Right ventricle myocardium inferior (tissue), 1 donor: ENCODE measurements at regions not wholly inside any gene's neighbourhood (a gene's known extent, or its start where the extent isn't known, plus 50 kb on each side); places are given as distances from the start of the nearest gene placed in this dataset.
"Not testable (repeated sequence)": the region's sequence is repeated elsewhere in the genome, so short reads cannot be mapped to it uniquely, and the experiment has no call there.

Experiments used
- ATAC-seq: fragments of 200-7000 bp; cut with Tn5 transposase; one replicate; pipeline ENCODE4 v1.9.1; 2020; ENCODE audit warnings: mild to moderate bottlenecking, moderate library complexity
- DNase-seq: peaks from one replicate; pipeline ENCODE4 v3.0.0; 2021; ENCODE audit errors: missing footprints
- intact Hi-C: fragments of 100-400 bp; cut with DNase I; formaldehyde crosslinking; loops from one replicate; pipeline ENCODE4 v1.11.0; 2022
- donor health status: DM: no; HTN: yes; CAD: no; lungs with severe emphysema.

DNA sequence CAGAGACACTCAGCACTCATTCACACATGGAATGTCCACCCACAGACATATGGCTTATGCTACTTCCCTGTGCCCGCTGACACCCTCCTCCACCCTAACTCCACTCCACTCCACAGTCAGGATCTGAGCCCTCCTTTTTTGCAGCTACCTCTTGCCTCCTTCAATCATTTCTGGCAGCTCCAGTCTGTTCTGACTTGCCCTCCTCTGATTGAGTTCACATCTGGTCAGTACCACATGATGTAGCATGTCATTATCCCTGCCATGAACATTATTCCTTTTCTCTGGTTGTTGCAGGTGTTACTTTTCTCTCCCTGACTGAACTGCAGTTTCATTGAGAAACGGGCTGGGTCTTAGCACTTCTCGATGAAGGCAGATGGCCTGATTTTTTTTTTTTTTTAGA, 130.1 kb upstream of the EGR2 start:
- intact Hi-C loops, result no loop called here
- DNase-seq, result no peak
- ATAC-seq, result no peak

- ATAC-seq (no peak), DNase-seq (no peak)
- intact Hi-C loops, result no loop called here
Measured at GRCh38 chr10:62939698-62940097, 123.5 kb upstream of the EGR2 start.

DNA sequence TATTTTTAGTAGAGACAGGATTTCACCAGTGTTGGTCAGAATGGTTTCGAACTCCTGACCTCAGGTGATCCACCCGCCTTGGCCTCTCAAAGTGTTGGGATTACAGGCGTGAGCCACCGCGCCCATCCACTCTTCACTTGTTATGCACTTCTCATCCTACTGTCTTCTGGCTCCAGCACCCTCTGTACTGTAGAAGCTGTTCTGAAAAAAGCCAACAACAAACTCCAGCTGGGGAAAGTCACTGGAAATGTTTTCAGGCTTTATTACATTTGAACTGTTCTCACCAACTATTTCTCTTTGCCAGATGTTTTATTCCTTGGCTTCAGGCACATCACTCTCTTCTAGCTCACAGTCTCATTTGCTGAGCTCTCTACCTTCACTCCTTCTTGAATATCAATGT, 122.5 kb upstream of the EGR2 start:
- ATAC-seq (peak; percentile 74), DNase-seq (no peak)
- intact Hi-C loops, result no loop called here

- DNase-seq (no peak), ATAC-seq (no peak)
- intact Hi-C loops, result no loop called here
Measured at GRCh38 chr10:62937674-62938073, 121.5 kb upstream of the EGR2 start.

DNA sequence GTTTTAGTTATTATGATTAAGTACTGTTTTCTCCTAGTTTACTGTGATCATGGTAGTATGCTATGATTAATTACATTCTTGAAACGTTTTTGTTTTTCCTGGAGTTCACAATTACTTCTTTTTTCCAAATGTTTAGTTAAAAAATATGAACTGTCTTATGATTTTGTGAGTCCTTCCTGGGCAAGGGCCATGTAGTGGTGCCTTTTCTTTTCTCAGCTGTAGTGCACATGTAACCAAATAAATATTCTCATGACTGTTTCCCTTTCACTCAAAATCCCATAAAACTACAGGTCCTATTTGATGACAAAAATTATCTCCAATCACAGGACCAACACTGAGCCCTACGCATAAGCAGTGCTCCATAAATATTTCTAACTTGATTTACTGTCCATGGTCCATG, 118.9 kb upstream of the EGR2 start:
- DNase-seq (no peak), ATAC-seq (no peak)

GRCh38 chr10:62934258-62934657, 118.1 kb upstream of the EGR2 start:
- ATAC-seq, result no peak
- intact Hi-C loops, result no loop called here
- no peak for DNase-seq

More for the DNA sequence above, 118.9 kb upstream of the EGR2 start:
- intact Hi-C loops, result no loop called here

DNA sequence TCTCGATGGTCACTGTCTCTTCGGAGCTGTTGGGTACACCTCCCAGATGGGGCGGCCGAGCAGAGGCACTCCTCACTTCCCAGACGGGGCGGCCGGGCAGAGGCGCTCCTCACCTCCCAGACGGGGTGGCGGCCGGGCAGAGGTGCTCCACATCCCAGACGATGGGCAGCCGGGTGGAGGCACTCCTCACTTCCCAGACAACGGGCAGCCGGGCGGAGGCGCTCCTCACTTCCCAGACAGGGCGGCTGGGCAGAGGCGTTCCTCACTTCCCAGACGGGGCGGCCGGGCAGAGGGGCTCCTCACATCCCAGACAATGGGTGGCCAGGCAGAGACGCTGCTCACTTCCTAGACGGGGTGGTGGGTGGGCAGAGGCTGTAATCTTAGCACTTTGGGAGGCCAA, 112.6 kb upstream of the EGR2 start:
- DNase-seq, ATAC-seq, intact Hi-C loops: not testable (repeated sequence)

GRCh38 chr10:62926407-62926806, 110.2 kb upstream of the EGR2 start:
- intact Hi-C loops, result no loop called here
- ATAC-seq (no peak), DNase-seq (no peak)

- DNase-seq (no peak), ATAC-seq (no peak)
- intact Hi-C loops, result no loop called here
Measured at GRCh38 chr10:62924344-62924748, 108.2 kb upstream of the EGR2 start.

- ATAC-seq (no peak), DNase-seq (no peak)
- intact Hi-C loops, result no loop called here
Measured at GRCh38 chr10:62919776-62920175, 103.6 kb upstream of the EGR2 start.

DNA sequence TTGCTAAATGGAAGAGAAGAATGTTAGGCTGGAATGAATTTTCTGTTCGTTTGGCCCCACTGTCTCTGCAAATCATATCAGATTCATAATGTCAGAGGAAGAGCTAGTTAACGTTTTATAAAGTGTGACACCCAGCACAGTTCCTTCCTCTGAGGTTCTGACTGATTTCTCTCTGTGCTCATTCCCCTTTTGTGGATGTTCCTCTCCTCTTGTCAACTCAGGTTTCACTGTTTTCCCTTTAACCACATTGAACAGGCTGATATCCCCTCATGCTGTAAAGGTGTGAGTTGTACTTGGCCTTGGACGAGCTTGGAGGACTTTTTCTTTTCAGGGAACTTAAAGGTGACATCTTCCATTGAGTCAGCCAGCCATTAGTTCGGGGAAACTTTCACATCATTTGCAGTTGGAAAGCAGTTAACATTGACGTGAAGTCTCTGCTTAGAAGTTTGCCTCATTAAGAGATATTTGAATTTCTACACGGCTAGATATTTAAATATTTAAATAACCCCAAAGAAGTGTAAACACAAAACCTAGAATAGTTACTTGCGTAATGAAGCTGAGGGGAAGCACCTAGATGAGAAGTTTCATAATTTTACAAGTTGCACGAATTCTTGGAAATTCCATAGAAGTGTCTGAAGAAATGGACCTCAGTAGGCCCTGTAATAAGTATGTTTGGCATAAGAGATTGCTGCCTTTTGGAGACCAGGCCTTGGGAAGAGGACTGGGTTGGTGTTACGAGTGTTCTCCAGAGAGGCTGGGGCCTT, 101.5 kb upstream of the EGR2 start:
- ATAC-seq, result no peak
- no peak for DNase-seq
- intact Hi-C loops, result no loop called here

DNA sequence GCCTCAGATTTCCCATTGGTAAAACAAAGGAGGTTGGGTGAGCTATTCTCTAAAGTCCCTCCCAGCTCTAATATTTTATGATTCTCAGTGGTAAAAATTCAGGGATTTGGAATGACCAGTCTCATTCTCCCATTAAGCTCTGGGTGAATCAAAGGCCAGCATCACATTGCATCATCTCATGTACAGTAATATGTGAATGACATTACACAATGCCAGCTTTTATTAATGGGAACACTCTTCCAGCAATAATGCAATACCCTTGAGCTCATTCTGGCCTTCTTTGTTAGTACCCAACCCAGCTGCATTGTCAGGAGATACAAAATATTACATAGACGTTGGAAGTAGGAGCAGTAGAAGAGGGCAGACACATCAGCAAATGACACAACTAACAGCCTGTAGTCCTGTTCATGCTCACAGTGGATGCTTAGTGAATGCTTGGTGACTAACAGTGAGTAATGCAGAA, 100.0 kb upstream of the EGR2 start:
- intact Hi-C loops, result no loop called here
- ATAC-seq, result peak; percentile 91
- DNase-seq, result no peak

- DNase-seq (no peak), ATAC-seq (peak; percentile 74)
- intact Hi-C loops, result no loop called here
Measured at GRCh38 chr10:62915158-62915557, 99.0 kb upstream of the EGR2 start.

- ATAC-seq (no peak), DNase-seq (no peak)
- intact Hi-C loops, result no loop called here
Measured at GRCh38 chr10:62912086-62912485, 95.9 kb upstream of the EGR2 start.

- intact Hi-C loops, result no loop called here
- DNase-seq, result no peak
- ATAC-seq, result no peak
Measured at GRCh38 chr10:62911210-62911963, 95.2 kb upstream of the EGR2 start.

GRCh38 chr10:62907470-62908212, 91.5 kb upstream of the EGR2 start:
- DNase-seq (no peak), ATAC-seq (no peak)

DNA sequence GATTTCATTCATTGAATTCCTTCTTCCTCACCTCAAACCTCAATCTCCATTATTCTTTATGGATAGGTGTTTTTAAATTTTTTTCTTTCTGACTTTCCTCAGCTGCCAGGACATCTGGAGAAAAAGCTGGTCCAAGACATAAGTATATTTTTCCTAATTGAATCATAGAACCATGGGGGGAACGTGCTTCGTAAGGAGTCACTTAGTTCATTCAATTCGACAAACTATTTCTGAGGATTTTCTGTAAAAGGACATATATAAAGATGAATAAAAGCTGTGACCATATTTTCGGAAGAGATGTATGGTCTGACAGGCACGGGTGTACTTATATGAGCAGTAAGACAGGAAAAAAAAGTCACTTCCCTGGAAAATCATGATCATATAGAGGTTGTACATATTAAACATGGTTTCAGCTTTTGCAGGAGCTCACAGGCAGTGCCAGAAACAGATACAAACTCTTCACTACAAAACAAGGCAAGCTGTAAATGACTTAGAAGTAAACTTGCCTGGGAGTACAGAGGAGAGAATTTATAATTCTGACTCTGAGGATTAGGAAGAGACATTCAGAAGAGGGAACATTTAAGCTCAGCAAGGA, 88.2 kb upstream of the EGR2 start:
- ATAC-seq, result no peak
- DNase-seq, result no peak
- intact Hi-C loops, result no loop called here

More at GRCh38 chr10:62907470-62908212, 91.5 kb upstream of the EGR2 start:
- intact Hi-C loops, result no loop called here

DNA sequence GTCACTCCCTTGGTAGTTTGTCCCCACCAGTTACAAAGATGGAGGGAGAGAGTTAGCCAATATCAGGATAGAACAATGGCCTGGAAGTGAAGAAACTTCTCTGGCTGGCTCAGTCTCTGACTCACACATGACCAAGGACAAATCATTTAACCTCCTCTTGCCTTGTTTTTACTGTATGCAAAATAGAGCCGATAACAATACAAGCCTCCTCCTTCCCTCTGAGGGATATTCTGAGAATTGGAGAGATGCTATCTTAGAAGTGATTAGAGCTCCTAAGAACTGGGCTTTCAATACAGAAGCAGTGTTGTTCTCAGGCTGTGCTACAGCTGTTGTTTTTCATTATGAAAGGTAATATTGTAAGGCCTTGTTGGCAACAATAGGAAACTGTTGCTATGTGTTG, 87.7 kb upstream of the EGR2 start:
- ATAC-seq, result peak; percentile 89
- intact Hi-C loops, result no loop called here
- no peak for DNase-seq

- intact Hi-C loops, result no loop called here
- no peak for ATAC-seq
- no peak for DNase-seq
Measured at GRCh38 chr10:62900829-62901571, 84.8 kb upstream of the EGR2 start.
